ACC112 (cell line): ENCODE measurements at regions not wholly inside any gene's neighbourhood (a gene's known extent, or its start where the extent isn't known, plus 50 kb on each side); places are given as distances from the start of the nearest gene placed in this dataset.

Experiments used
- H2AFZ ChIP-seq: fragments of 200-600 bp; sonication (generic); one replicate; pipeline ENCODE4 v1.6.0; 2017; ENCODE audit warnings: antibody characterized with exemption, low read length; ENCODE audit not compliant: unreplicated experiment
- H3K27ac ChIP-seq: fragments of 200-600 bp; sonication (generic); 2 replicates; pipeline ENCODE4 v1.5.1; 2014; ENCODE audit warnings: low read depth, mild to moderate bottlenecking, antibody characterized with exemption, low read length, moderate library complexity
- H3K27me3 ChIP-seq: fragments of 200-600 bp; sonication (generic); 2 replicates; pipeline ENCODE4 v1.6.1; 2014; ENCODE audit warnings: mild to moderate bottlenecking, antibody characterized with exemption, low read length, moderate library complexity, mixed read lengths; ENCODE audit not compliant: insufficient read depth
- H3K36me3 ChIP-seq: fragments of 200-600 bp; sonication (generic); 2 replicates; pipeline ENCODE4 v1.6.1; 2016; ENCODE audit warnings: mild to moderate bottlenecking, antibody characterized with exemption, low read length, moderate library complexity, mixed read lengths; ENCODE audit not compliant: insufficient read depth
- H3K4me1 ChIP-seq: fragments of 200-600 bp; sonication (generic); one replicate; pipeline ENCODE4 v1.6.1; 2016; ENCODE audit warnings: low read length, mixed read lengths; ENCODE audit not compliant: insufficient read depth, unreplicated experiment, control insufficient read depth
- H3K4me3 ChIP-seq: fragments of 200-600 bp; sonication (generic); 2 replicates; pipeline ENCODE4 v1.5.1; 2014; ENCODE audit warnings: mild to moderate bottlenecking, low read depth, low read length
- H3K79me2 ChIP-seq: fragments of 200-600 bp; sonication (generic); one replicate; pipeline ENCODE4 v1.6.0; 2016; ENCODE audit warnings: low read length; ENCODE audit not compliant: control insufficient read depth, unreplicated experiment, insufficient read depth

GRCh38 chr1:42096554-42096953 lies 56.7 kb upstream of the GUCA2B start:
- no peaks in the 10 kb centered on the region for H3K79me2 ChIP-seq
- H3K4me3 ChIP-seq: no peak overlapping the region
- H3K27ac ChIP-seq: no peak overlapping the region
- no peaks in the 10 kb centered on the region for H3K4me1 ChIP-seq
- no peaks in the 10 kb centered on the region for H3K36me3 ChIP-seq
- peaks cover 47% of the 10 kb centered on the region for H3K27me3 ChIP-seq
- no peak overlapping the region for H2AFZ ChIP-seq

GRCh38 chr1:42089246-42089645 lies 64.0 kb upstream of the GUCA2B start:
- H3K79me2 ChIP-seq: no peaks in the 10 kb centered on the region
- peaks cover 38% of the 10 kb centered on the region for H3K27me3 ChIP-seq
- H3K4me1 ChIP-seq: no peaks in the 10 kb centered on the region
- H3K4me3 ChIP-seq: no peak overlapping the region
- H2AFZ ChIP-seq: no peak overlapping the region
- H3K27ac ChIP-seq: no peak overlapping the region
- no peaks in the 10 kb centered on the region for H3K36me3 ChIP-seq

- Histone ChIP-seq H3K79me2 (no peaks in the 10 kb centered on the region), H3K27me3 (peaks cover 46% of the 10 kb centered on the region), H2AFZ (no peak overlapping the region), H3K4me3 (no peak overlapping the region), H3K27ac (no peak overlapping the region), H3K36me3 (no peaks in the 10 kb centered on the region), H3K4me1 (no peaks in the 10 kb centered on the region)
These were observed 67.1 kb upstream of the GUCA2B start for GRCh38 chr1:42086146-42086545.

- H3K27ac ChIP-seq: no peak overlapping the region
- H3K4me3 ChIP-seq: no peak overlapping the region
- H3K4me1 ChIP-seq: no peaks in the 10 kb centered on the region
- no peaks in the 10 kb centered on the region for H3K79me2 ChIP-seq
- H3K27me3 ChIP-seq: peaks cover 44% of the 10 kb centered on the region
- H3K36me3 ChIP-seq: no peaks in the 10 kb centered on the region
- H2AFZ ChIP-seq: no peak overlapping the region
These were observed 67.6 kb upstream of the GUCA2B start for GRCh38 chr1:42085596-42085995.

- Histone ChIP-seq H3K4me1 (no peaks in the 10 kb centered on the region), H3K79me2 (no peaks in the 10 kb centered on the region), H3K27me3 (peaks cover 36% of the 10 kb centered on the region), H3K4me3 (no peak overlapping the region), H3K36me3 (no peaks in the 10 kb centered on the region), H3K27ac (no peak overlapping the region), H2AFZ (no peak overlapping the region)
These were observed 71.7 kb upstream of the GUCA2B start for GRCh38 chr1:42081475-42081874.

- H2AFZ ChIP-seq: no peak overlapping the region
- peaks cover 75% of the 10 kb centered on the region for H3K27me3 ChIP-seq
These were observed 78.0 kb upstream of the GUCA2B start for GRCh38 chr1:42075179-42075578.

GRCh38 chr1:42070996-42071395 lies 82.2 kb upstream of the GUCA2B start:
- Histone ChIP-seq H3K36me3 (no peaks in the 10 kb centered on the region), H3K4me1 (no peaks in the 10 kb centered on the region), H3K4me3 (no peak overlapping the region), H3K27ac (no peak overlapping the region), H2AFZ (no peak overlapping the region), H3K79me2 (no peaks in the 10 kb centered on the region), H3K27me3 (peaks cover 92% of the 10 kb centered on the region)

More at GRCh38 chr1:42075179-42075578, 78.0 kb upstream of the GUCA2B start:
- Histone ChIP-seq H3K79me2 (no peaks in the 10 kb centered on the region), H3K36me3 (no peaks in the 10 kb centered on the region), H3K4me1 (no peaks in the 10 kb centered on the region), H3K4me3 (no peak overlapping the region), H3K27ac (no peak overlapping the region)

- H2AFZ ChIP-seq: no peak overlapping the region
- no peak overlapping the region for H3K4me3 ChIP-seq
- no peak overlapping the region for H3K27ac ChIP-seq
- no peaks in the 10 kb centered on the region for H3K4me1 ChIP-seq
- H3K27me3 ChIP-seq: peaks cover 6% of the 10 kb centered on the region
- no peaks in the 10 kb centered on the region for H3K36me3 ChIP-seq
- H3K79me2 ChIP-seq: no peaks in the 10 kb centered on the region
These were observed 95.4 kb upstream of the GUCA2B start for GRCh38 chr1:42057800-42058199.

- Histone ChIP-seq H3K4me1 (no peaks in the 10 kb centered on the region), H2AFZ (no peak overlapping the region), H3K27me3 (peaks cover 18% of the 10 kb centered on the region), H3K36me3 (no peaks in the 10 kb centered on the region), H3K27ac (no peak overlapping the region), H3K4me3 (no peak overlapping the region), H3K79me2 (no peaks in the 10 kb centered on the region)
These were observed 96.8 kb upstream of the GUCA2B start for GRCh38 chr1:42056460-42056859.

GRCh38 chr1:42055061-42055460 lies 98.1 kb upstream of the GUCA2B start:
- no peaks in the 10 kb centered on the region for H3K36me3 ChIP-seq
- no peaks in the 10 kb centered on the region for H3K4me1 ChIP-seq
- peaks cover 32% of the 10 kb centered on the region for H3K27me3 ChIP-seq
- H3K4me3 ChIP-seq: no peak overlapping the region
- no peak overlapping the region for H2AFZ ChIP-seq
- H3K79me2 ChIP-seq: no peaks in the 10 kb centered on the region
- no peak overlapping the region for H3K27ac ChIP-seq

- Histone ChIP-seq H2AFZ (no peak overlapping the region), H3K36me3 (no peaks in the 10 kb centered on the region), H3K4me3 (no peak overlapping the region), H3K4me1 (no peaks in the 10 kb centered on the region), H3K27me3 (peaks cover 53% of the 10 kb centered on the region), H3K79me2 (no peaks in the 10 kb centered on the region), H3K27ac (no peak overlapping the region)
These were observed 101.0 kb upstream of the GUCA2B start for GRCh38 chr1:42052072-42052699.
